OCI-LY3 (cell line): ENCODE measurements at regions not wholly inside any gene's neighbourhood (a gene's known extent, or its start where the extent isn't known, plus 50 kb on each side); places are given as distances from the start of the nearest gene placed in this dataset.

Experiments
- EZH2phosphoT487 ChIP-seq: fragments of 200-600 bp; shearing (Covaris generic); IDR thresholded peaks from 2 replicates; pipeline ENCODE4 v1.6.1; 2018; ENCODE audit warnings: antibody characterized with exemption, mixed run types, low read depth
- TF ChIP-seq, protein P1 (sequence below): fragments of 200-600, 300-600 bp; sonication (generic); IDR thresholded peaks from 2 replicates; pipeline ENCODE4 v1.5.1; 2014; ENCODE audit warnings: antibody characterized with exemption, low read length, low read depth

DNA sequence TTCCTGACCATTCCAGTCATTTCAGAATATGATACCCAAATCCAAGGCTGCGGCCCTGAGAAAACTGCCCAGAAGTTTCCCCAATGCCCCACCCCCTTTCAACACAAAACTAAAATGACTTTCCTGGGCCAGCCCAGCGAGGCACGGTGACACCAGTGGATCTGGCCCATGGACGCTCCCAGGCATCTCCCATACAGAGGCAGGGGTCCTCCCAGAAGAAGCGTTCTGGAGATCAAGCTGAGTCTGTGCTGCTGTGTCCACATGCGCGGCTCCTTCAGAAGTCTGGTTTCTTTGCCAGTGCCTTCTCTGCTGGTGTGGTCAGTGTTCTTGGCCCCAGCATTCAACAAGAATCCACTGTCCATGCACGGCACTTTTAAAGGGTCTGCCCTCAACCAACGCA is 228.2 kb upstream of the SFSWAP start:
- TF ChIP-seq, protein P1, sequence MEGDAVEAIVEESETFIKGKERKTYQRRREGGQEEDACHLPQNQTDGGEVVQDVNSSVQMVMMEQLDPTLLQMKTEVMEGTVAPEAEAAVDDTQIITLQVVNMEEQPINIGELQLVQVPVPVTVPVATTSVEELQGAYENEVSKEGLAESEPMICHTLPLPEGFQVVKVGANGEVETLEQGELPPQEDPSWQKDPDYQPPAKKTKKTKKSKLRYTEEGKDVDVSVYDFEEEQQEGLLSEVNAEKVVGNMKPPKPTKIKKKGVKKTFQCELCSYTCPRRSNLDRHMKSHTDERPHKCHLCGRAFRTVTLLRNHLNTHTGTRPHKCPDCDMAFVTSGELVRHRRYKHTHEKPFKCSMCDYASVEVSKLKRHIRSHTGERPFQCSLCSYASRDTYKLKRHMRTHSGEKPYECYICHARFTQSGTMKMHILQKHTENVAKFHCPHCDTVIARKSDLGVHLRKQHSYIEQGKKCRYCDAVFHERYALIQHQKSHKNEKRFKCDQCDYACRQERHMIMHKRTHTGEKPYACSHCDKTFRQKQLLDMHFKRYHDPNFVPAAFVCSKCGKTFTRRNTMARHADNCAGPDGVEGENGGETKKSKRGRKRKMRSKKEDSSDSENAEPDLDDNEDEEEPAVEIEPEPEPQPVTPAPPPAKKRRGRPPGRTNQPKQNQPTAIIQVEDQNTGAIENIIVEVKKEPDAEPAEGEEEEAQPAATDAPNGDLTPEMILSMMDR = no peak
- TF ChIP-seq EZH2phosphoT487 = no peak
